GM19239 (cell line): ENCODE measurements at regions not wholly inside any gene's neighbourhood (a gene's known extent, or its start where the extent isn't known, plus 50 kb on each side); places are given as distances from the start of the nearest gene placed in this dataset.
"Not testable (repeated sequence)": the region's sequence is repeated elsewhere in the genome, so short reads cannot be mapped to it uniquely, and the experiment has no call there.

Source experiments
- DNase-seq: peaks from one replicate; pipeline ENCODE4 v3.0.0; 2011; ENCODE audit warnings: low spot score; ENCODE audit not compliant: insufficient read length
- FAIRE-seq: peaks from 2 replicates; lab custom pipeline; 2011; peaks lifted over from hg19 to GRCh38; lab: Jason Lieb, UNC

- FAIRE-seq, DNase-seq: not testable (repeated sequence)
These were observed 78.2 kb upstream of the PTPN13 start for GRCh38 chr4:86515963-86516362.

DNA sequence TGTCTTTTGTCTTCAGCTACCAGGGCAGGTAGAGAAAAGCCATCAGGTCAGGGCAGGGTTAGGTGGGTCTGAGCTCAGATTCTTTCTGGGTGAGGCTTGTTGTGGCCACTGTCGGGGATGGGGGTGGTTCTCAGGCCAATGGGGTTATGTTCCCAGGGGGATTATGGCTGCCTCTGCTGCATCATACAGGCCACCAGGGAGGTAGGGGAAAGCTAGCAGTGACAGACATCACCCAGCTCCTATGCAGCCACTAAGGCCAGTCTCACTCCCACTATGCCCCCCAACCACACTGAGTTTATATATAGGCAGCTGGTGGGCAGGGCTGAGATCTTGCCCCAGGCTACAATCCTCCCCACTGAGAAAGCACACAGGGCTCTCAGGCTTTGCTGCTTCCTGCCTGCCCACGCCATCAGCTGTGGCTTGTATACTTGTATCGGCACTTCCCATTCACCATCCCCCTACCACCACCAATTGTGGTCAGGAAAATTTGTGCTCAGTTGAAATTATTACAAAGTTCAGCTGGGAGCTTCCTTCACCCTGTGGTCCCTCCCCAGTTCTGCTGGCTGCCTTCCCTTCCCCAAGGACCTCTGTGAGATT is 72.6 kb upstream of the PTPN13 start:
- FAIRE-seq, result no peak

GRCh38 chr4:86522349-86522748 is 71.8 kb upstream of the PTPN13 start:
- FAIRE-seq (no peak), DNase-seq (no peak)

More for the DNA sequence above, 72.6 kb upstream of the PTPN13 start:
- no peak for DNase-seq

DNA sequence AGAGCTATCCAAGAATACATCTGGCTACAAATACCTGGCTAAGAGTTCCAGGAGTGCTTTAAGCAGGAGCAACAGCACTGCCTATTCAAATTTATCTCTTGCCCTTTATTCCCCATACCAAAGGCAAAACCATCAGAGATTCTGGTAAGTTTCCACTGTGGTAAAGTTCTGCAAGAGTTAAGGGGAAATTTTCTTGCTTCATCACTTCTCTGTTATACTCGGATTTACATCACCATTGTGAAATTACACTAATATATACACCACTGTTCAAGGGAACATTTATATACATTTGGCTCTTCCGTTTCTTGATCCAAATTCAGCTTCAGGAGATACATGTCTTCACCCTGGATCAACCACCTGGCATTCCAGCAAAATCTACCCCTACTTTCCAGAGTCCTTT is 70.8 kb upstream of the PTPN13 start:
- no peak for DNase-seq
- FAIRE-seq, result no peak

GRCh38 chr4:86527713-86528112 is 66.4 kb upstream of the PTPN13 start:
- FAIRE-seq, DNase-seq: not testable (repeated sequence)

GRCh38 chr4:86529436-86529835 is 64.7 kb upstream of the PTPN13 start:
- DNase-seq, result no peak
- no peak for FAIRE-seq

- DNase-seq, result no peak
- FAIRE-seq, result no peak
These were observed 63.9 kb upstream of the PTPN13 start for GRCh38 chr4:86530183-86530582.

GRCh38 chr4:86531440-86531839 is 62.7 kb upstream of the PTPN13 start:
- DNase-seq, result no peak
- no peak for FAIRE-seq

GRCh38 chr4:86532851-86533250 is 61.3 kb upstream of the PTPN13 start:
- FAIRE-seq, result no peak
- no peak for DNase-seq

DNA sequence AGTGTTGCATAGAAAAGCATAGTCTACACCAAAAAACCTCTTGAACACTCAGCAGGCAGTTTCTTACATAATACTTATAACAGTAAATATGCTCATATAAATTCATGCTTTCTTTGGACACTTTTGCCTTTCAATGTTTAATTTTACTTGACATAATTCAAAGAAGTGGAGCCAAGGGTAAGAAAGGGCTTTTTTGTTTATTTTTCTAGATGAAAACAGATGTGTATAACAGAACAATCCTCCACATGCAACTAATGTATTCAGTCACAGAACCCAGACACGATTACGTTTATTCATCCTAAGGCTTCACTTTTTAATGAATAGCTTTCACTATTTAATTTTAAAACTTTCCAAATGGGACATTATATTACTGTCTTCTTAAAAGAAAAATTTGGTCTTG is 58.0 kb upstream of the PTPN13 start:
- DNase-seq (no peak), FAIRE-seq (no peak)

DNA sequence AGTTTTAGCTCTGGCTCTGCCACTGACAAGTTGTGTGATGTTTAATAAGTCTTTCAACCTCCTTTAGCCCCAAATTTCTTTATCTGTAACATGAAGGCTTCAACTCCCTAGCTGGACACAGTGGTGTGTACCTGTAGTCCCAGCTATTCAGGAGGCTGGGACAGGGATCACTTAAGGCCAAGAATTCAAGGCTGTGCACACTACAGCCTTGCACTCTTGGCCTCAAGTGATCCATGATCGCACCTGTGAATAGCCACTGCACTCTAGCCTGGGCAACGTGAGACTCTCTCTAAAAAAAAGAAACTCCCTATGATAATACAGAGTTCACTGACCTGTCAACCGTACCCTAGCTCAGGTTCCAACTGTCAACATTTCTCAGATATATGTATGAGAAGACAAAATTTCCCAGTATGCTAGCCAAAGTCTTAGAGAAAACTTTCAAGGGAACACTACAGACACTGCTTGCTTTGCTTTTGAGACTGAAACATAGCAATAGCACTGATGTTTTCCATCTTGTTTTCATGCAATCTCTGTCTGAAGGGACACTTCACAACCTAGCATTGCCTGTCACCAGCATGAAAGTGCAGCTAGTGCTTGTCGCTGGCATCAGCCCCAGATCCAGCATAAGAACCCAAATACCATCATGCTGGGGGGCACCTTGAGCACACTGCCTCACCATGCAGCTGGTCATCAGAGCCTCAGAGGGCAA is 51.6 kb upstream of the PTPN13 start:
- DNase-seq (no peak), FAIRE-seq (no peak)

DNA sequence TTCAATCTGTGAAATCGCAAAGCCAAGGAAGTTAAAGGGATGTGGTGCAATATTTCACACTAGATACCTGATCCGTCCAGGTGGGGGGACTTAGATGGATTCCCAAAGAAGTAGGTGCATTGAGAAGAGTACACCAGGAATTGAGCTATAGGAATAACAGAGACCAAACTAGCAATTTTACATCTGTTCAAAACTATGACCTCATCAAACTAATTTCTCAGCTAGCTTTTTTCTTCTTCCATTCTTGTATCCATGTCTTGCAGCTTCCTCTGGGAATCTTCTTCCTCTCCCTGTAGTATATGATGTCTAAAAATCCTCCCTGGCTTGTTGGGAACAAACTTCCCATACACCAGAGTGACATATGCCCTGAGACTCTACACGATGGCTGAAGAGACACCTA is 51.0 kb upstream of the PTPN13 start:
- DNase-seq (no peak), FAIRE-seq (no peak)

DNA sequence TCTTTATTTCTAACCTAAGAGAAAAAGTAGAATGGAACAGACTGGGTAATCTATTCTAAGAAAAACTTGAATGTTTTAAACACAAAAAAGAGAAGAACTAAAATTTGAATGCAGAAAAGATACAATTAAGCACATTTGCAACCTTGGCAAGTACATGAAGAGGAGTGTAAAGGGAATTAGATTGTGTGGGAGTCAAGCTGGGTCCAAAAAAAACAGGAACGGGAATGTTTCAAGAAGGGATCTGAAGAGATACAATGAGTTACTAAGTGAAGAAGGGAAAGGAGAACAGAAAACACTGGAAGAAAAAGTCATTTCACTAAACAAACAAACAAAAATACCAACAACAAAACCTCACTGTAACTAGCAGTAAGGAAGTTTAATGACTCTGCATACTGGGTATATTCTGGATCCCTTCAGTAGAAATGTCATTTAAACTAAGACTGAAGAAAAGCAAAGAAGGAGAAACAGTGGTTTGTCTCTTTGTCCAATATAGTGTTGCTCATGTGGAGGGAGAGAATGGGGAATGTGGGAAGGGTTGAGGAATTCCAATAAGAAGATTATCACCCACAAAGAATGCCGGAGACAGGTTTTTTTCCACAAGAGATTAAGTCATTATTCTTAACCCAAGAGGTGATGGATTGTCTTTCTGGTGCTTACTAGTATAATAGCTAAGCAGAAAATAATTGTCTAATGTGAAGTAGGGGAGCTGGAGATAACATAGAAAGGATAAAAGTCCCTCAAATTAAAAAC is 50.4 kb upstream of the PTPN13 start:
- FAIRE-seq (no peak), DNase-seq (no peak)

DNA sequence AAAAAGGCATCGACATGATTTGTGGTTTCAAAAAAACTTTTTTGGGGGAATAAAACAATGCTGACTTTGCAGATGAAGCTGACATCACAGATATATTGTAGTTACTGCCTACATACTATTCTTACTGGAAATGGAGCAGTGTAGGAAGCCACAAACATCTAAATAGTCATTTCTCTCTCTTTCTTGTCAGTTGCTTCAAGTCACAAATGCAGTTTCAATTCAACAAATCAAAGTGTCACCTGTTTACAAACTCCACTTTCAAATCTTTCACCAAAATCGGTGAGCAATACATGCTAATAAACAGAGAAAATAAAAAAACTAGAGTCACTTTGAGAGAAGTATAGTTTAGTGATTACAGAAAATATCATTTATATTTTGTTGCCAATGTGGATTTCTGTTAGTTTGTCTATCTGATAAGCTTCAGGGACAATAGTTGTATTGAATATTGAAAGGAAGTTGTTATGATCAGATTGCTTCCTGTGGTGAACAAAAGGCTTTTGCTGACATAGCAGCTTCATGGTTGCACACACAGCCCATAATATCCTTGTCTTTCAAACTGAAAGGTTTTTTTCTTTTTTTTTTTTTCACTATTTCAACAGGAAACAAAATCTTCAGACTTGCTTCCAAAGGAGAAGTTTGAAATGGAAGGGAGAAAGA is 49.7 kb upstream of the PTPN13 start:
- peak; percentile 75 for FAIRE-seq
- peak; percentile 10 for DNase-seq
